K562 (cell line): ENCODE measurements at regions not wholly inside any gene's neighbourhood (a gene's known extent, or its start where the extent isn't known, plus 50 kb on each side); places are given as distances from the start of the nearest gene placed in this dataset.

ENCODE experiments used
- ASH1L ChIP-seq: fragments of 450-650 bp; IDR thresholded peaks from 2 replicates; pipeline ENCODE4 v1.6.1; 2018; ENCODE audit warnings: borderline replicate concordance, mild to moderate bottlenecking, low read depth; ENCODE audit not compliant: partially characterized antibody
- ATF3 ChIP-seq, 2 experiments: fragments of 450-650 bp in 1 of 2; sonication (generic) in 1 of 2; formaldehyde crosslinking in 1 of 2; IDR thresholded peaks in 1 of 2; conservative IDR thresholded peaks in 1 of 2; 2 replicates each; pipeline versions ENCODE4 v1.6.1 to v1.8.1; 2016 to 2023; ENCODE audit warnings: mild to moderate bottlenecking in 2 of 2, moderate library complexity in 2 of 2, inconsistent platforms in 1 of 2, missing genetic modification reagents in 1 of 2
- CAMTA2 ChIP-seq: fragments of 250-450 bp; sonication (Bioruptor Pico); conservative IDR thresholded peaks from 2 replicates; pipeline ENCODE4 v1.5.1; 2022
- CC2D1A ChIP-seq: fragments of 450-650 bp; IDR thresholded peaks from 2 replicates; pipeline ENCODE4 v1.6.1; 2017; ENCODE audit warnings: mild to moderate bottlenecking
- CREB1 ChIP-seq, 2 experiments: sonication (generic) in 1 of 2; formaldehyde crosslinking in 1 of 2; IDR thresholded peaks; 2 replicates each; pipeline versions ENCODE4 v1.6.1 to v1.8.0; 2012 to 2022; ENCODE audit warnings: inconsistent platforms in 1 of 2, mild to moderate bottlenecking in 1 of 2, missing genetic modification reagents in 1 of 2, moderate library complexity in 1 of 2
- EP300 ChIP-seq: IDR thresholded peaks from 2 replicates; pipeline ENCODE4 v1.6.1; 2012; ENCODE audit warnings: low read length, improper control_type of control experiment
- ERF ChIP-seq: fragments of 450-650 bp; formaldehyde crosslinking; IDR thresholded peaks from 2 replicates; pipeline ENCODE4 v1.4.0; 2020; ENCODE audit warnings: mild to moderate bottlenecking, mixed read lengths
- FOXM1 ChIP-seq, 2 experiments: fragments of 450-650 bp in 1 of 2; sonication (generic) in 1 of 2; formaldehyde crosslinking in 1 of 2; IDR thresholded peaks; 2 replicates each; pipeline versions ENCODE4 v1.6.1 to v1.9.0; 2017 to 2022; ENCODE audit warnings: low read depth in 2 of 2, mild to moderate bottlenecking in 2 of 2, missing genetic modification reagents in 1 of 2, moderate library complexity in 1 of 2
- MAX ChIP-seq: sonication (generic); formaldehyde crosslinking; IDR thresholded peaks from 2 replicates; pipeline ENCODE4 v1.9.0; 2022; ENCODE audit warnings: mild to moderate bottlenecking, missing genetic modification reagents
- SIN3A ChIP-seq, 2 experiments: fragments of 150-350 bp in 1 of 2; IDR thresholded peaks; 2 replicates each; pipeline ENCODE4 v1.6.1; 2011 to 2016; ENCODE audit warnings: borderline replicate concordance in 2 of 2, low read depth in 2 of 2, low read length in 2 of 2, mild to moderate bottlenecking in 2 of 2, moderate library complexity in 2 of 2; ENCODE audit not compliant: control insufficient read depth in 1 of 2
- SMARCE1 ChIP-seq: fragments of 450-650 bp; IDR thresholded peaks from 2 replicates; pipeline ENCODE4 v1.7.1; 2016; ENCODE audit warnings: mild to moderate bottlenecking
- U2AF2 ChIP-seq: fragments of 200-400 bp; formaldehyde crosslinking; optimal IDR thresholded peaks from 2 replicates; pipeline ENCODE3; 2017; ENCODE audit warnings: low read depth, mild to moderate bottlenecking, low read length
- ZNF134 ChIP-seq: fragments of 250-450 bp; sonication (Bioruptor Pico); conservative IDR thresholded peaks from 2 replicates; pipeline ENCODE4 v1.4.0; 2020
- ZNF174 ChIP-seq: fragments of 250-450 bp; sonication (Bioruptor Pico); IDR thresholded peaks from 2 replicates; pipeline ENCODE4 v1.4.0; 2020; ENCODE audit warnings: mild to moderate bottlenecking
- ZNF212 ChIP-seq: fragments of 450-650 bp; formaldehyde crosslinking; IDR thresholded peaks from 2 replicates; pipeline ENCODE4 v1.4.0; 2020; ENCODE audit warnings: mild to moderate bottlenecking
- ZNF277 ChIP-seq: fragments of 250-450 bp; sonication (Bioruptor Pico); IDR thresholded peaks from 2 replicates; pipeline ENCODE4 v1.8.0; 2022; ENCODE audit warnings: inconsistent platforms, mild to moderate bottlenecking, moderate library complexity, borderline replicate concordance
- ZNF280B ChIP-seq: fragments of 250-450 bp; sonication (Bioruptor Pico); IDR thresholded peaks from 2 replicates; pipeline ENCODE4 v1.5.1; 2021; ENCODE audit warnings: mild to moderate bottlenecking
- TF ChIP-seq, protein P1 (sequence below): fragments of 250-450 bp; sonication (Bioruptor Pico); IDR thresholded peaks from 2 replicates; pipeline ENCODE4 v1.4.0; 2020; ENCODE audit warnings: mild to moderate bottlenecking, moderate library complexity, borderline replicate concordance
- TF ChIP-seq, protein P2 (sequence below): fragments of 250-450 bp; sonication (Bioruptor Pico); IDR thresholded peaks from 2 replicates; pipeline ENCODE4 v1.8.0; 2021; ENCODE audit warnings: mild to moderate bottlenecking, moderate library complexity

- TF ChIP-seq FOXM1 (IDR thresholded peaks at IDR 0.05; ENCODE audit: low read depth), result peak; percentile 43; the same call in 1 of the 2 replicates
- no peak for TF ChIP-seq FOXM1 (CRISPR knock-in tag; IDR thresholded peaks at IDR 0.05; ENCODE audit: low read depth)
- no peak for TF ChIP-seq SIN3A (IDR thresholded peaks at IDR 0.05; ENCODE audit: borderline replicate concordance in 2 of 2, control insufficient read depth in 1 of 2, low read depth in 2 of 2, low read length in 2 of 2)
- no peak for TF ChIP-seq MAX (CRISPR knock-in tag)
- TF ChIP-seq ZNF277 (CRISPR knock-in tag), result no peak
- TF ChIP-seq, protein P1, sequence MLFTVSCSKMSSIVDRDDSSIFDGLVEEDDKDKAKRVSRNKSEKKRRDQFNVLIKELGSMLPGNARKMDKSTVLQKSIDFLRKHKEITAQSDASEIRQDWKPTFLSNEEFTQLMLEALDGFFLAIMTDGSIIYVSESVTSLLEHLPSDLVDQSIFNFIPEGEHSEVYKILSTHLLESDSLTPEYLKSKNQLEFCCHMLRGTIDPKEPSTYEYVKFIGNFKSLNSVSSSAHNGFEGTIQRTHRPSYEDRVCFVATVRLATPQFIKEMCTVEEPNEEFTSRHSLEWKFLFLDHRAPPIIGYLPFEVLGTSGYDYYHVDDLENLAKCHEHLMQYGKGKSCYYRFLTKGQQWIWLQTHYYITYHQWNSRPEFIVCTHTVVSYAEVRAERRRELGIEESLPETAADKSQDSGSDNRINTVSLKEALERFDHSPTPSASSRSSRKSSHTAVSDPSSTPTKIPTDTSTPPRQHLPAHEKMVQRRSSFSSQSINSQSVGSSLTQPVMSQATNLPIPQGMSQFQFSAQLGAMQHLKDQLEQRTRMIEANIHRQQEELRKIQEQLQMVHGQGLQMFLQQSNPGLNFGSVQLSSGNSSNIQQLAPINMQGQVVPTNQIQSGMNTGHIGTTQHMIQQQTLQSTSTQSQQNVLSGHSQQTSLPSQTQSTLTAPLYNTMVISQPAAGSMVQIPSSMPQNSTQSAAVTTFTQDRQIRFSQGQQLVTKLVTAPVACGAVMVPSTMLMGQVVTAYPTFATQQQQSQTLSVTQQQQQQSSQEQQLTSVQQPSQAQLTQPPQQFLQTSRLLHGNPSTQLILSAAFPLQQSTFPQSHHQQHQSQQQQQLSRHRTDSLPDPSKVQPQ (CRISPR knock-in tag), result no peak
- TF ChIP-seq ZNF280B, result no peak
- TF ChIP-seq ATF3 (IDR thresholded peaks at IDR 0.05), result peak; percentile 87
- no peak for TF ChIP-seq ATF3 (CRISPR knock-in tag; conservative IDR thresholded peaks at IDR 0.05)
- TF ChIP-seq, protein P2, sequence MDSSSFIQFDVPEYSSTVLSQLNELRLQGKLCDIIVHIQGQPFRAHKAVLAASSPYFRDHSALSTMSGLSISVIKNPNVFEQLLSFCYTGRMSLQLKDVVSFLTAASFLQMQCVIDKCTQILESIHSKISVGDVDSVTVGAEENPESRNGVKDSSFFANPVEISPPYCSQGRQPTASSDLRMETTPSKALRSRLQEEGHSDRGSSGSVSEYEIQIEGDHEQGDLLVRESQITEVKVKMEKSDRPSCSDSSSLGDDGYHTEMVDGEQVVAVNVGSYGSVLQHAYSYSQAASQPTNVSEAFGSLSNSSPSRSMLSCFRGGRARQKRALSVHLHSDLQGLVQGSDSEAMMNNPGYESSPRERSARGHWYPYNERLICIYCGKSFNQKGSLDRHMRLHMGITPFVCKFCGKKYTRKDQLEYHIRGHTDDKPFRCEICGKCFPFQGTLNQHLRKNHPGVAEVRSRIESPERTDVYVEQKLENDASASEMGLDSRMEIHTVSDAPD (CRISPR knock-in tag), result no peak
- TF ChIP-seq SMARCE1, result peak; percentile 82
- TF ChIP-seq ZNF212 (CRISPR knock-in tag), result no peak
- peak; percentile 87 for TF ChIP-seq EP300
- no peak for TF ChIP-seq ZNF134 (CRISPR knock-in tag)
- TF ChIP-seq ZNF174 (CRISPR knock-in tag), result no peak
- TF ChIP-seq CREB1 (IDR thresholded peaks at IDR 0.05), result no peak
- TF ChIP-seq CREB1 (CRISPR knock-in tag; IDR thresholded peaks at IDR 0.05), result no peak
- TF ChIP-seq CC2D1A, result peak; percentile 86
- TF ChIP-seq ERF, result no peak
- no peak for TF ChIP-seq CAMTA2
- TF ChIP-seq U2AF2, result no peak
- no peak for TF ChIP-seq ASH1L
Observed at GRCh38 chr18:1050012-1050657, 145.5 kb downstream of the ADCYAP1 start (continued).
